ENCODE measurements at regions not wholly inside any gene's neighbourhood (a gene's known extent, or its start where the extent isn't known, plus 50 kb on each side); places are given as distances from the start of the nearest gene placed in this dataset.

DNA sequence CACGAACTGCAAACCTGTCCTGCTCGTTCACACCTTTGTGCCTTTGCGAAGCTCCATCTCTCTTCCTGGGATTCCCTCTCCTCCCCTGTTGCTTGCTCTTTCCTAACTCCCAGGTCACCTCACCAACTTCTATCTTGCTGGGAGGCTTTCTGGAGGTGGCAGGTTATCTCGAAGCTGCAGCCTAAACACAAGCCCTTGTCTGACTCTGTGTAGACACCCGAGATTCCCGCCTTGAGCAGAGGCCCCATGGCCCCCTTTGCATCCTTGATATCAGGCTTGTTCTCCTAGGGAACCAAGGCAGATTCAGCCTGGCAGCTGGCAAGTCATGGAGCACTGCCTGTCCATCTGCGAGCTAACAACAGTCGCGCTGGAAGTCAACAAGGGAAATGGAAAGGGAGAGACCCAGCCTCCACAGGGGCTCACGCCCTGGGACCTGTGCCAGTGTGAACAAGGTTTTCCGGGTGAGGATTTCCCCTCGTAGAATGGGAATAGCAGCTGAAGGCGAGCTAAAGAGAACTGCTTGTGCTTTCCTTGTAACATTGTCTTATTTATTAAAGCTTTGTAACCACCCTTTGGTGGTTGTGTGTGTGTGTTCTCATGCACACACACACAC is 109.5 kb upstream of the JUN start (continued):
- TF ChIP-seq RNF2 (IDR thresholded peaks at IDR 0.05; ENCODE audit: borderline replicate concordance, low read depth, low read length, missing control alignments, poor library complexity, severe bottlenecking) (no peak), EGR1 (IDR thresholded peaks at IDR 0.05; ENCODE audit: borderline replicate concordance, low read depth, low read length) (no peak), NRF1 (IDR thresholded peaks at IDR 0.05; ENCODE audit: low read depth, low read length) (no peak), EZH2 (IDR thresholded peaks at IDR 0.05; ENCODE audit: low read depth, low read length, severe bottlenecking) (no peak), FOSL1 (IDR thresholded peaks at IDR 0.05; ENCODE audit: insufficient read depth, low read depth, low read length) (no peak), SIRT6 (IDR thresholded peaks at IDR 0.05; ENCODE audit: low read length) (no peak)

Data from H1 (cell line).